ENCODE measurements at regions not wholly inside any gene's neighbourhood (a gene's known extent, or its start where the extent isn't known, plus 50 kb on each side); places are given as distances from the start of the nearest gene placed in this dataset.

DNA sequence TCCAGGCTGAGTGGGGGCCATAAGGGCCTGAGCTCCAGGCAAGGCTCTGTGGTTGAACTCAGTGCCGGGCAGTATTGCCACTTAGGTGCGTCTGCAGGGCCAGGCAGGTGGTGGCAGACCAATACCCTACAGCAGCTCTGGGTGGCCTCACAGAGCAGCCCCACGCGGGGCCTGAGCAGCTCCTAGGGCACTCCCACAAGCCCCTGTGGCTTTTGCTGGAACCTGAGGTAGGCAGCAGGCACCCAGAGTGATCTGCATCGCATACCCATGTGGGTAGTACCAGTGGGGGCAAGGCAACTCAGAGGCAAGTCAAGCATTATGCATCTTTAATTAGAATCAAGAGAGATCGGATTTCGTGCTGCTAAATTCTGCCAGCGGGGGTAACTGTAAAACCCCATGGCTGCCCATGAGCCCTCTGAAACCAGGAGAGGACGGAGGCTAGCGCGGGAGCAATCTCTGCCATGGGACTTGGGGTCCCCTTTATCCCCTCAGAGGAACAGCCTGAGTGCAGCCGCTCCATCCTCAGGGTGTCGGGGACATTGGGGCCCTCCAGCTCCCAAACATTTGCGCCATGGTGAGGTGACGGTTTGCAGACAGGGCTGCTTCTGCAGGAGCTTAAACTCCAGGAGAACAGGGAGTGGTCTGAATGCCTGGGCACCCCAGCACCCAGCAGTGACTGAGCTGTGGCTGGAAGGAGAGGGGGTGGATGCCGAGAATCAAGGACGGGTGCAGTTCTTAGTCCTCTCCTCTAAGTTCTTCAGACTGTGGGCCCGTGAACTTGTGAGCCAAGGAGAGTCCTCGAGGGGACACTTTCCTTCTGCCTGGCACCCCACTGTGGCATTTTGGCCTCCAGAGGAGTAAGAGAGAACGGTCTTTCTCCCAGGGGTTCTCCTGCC, 62.4 kb upstream of the PCSK6 start:
- DNase-seq (ENCODE audit: low spot score): no peak

DNA sequence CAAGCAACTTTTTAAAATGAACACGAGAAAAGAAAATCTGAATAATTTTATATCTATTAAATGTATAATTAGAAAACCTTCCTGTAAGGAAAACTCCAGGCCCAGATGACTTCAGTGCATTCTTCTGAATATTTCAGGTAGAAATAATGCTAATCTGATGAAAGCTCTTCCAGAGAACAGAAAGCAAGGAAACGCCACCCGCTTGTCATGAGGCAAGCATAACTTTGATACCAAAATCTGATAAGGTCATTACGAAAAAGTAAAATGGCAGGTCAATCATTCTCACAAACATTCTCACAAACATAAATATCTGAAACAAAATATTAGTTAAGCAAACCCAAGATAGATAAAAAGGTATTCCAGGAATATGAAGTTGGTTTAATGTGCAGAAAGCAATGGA, 60.6 kb upstream of the PCSK6 start:
- no peak for DNase-seq (ENCODE audit: low spot score)

DNA sequence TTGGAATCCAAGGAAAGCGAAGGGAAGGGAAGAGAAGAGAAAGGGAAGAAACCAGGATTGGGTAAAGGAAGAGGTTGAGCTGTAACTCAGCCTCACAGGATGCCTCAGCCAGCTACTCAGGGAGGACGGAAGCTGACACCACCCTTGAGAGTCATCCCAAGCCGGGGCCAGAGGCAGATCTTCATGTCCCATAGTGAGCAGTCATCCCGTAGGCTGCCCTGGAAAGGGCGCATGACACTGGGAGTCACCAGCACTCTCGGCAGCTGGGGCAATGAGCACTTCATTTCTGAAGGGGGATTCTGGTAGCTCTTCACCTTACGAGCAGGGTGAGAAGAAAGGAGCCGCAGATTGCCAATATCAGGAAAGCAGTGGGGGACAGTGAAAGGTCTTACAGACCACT, 60.1 kb upstream of the PCSK6 start:
- no peak for DNase-seq (ENCODE audit: low spot score)

DNA sequence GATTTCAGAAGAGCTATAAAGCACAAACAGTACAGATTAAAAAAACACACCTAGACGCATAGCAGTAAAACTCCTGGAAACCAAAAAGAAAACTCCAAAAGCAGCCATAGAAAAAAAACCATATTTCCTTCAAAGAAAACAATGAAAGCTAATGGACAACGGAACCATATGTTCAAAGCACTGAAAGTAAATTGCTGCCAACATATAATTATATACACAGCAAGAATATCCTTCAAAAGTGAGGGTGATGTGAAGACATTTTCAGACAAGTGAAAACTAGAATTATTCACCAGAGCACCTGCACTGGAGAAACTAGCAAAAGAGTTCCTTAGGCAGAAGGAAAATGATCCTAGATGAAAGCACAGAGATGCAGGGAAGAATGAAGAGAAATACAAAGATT, 58.2 kb upstream of the PCSK6 start:
- no peak for DNase-seq (ENCODE audit: low spot score)

DNA sequence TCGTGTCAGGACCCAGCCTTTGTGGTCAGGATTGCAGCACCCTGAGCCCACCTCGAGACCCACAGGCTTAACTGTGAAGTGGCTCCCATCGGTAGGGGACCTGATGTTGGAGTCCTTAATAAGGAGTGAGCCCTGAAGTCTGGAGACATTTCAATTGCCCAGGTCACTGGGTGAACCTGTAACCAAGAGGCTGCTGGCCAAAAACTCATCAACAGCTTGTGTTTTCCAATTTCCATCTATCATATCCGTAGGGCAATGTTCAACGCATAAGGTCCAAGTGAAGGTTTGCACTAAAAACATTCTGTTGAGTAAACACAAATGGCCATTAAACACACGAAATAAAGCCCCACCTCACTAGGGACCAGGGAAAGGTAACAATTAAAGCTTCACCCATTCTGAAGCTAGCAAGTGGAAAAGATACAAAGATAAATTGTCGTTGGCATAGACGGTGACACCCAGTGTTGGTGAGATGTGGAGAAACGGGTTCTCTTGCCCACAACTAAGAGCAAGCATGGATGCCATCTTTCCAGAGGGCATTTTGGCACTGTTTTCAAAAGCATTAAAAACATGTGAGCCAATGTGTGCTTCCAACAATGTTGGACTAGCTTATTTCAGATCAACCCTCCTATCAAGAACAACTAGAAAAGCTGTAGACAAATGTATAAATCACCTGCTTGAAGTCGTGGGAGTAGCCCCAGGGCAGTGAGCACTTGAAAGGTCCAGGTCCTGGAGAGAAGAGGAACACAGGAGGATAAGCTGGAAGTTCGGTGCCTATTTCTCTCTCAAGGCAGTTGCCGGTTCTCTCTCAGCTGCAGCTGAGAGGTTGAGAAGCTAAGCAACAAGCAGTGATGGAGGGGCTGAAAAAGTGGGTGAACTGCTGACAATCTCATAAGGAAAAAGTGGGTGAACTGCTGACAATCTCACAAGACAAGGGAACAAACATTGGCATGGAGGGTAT, 56.3 kb upstream of the PCSK6 start:
- DNase-seq (ENCODE audit: low spot score): no peak

DNA sequence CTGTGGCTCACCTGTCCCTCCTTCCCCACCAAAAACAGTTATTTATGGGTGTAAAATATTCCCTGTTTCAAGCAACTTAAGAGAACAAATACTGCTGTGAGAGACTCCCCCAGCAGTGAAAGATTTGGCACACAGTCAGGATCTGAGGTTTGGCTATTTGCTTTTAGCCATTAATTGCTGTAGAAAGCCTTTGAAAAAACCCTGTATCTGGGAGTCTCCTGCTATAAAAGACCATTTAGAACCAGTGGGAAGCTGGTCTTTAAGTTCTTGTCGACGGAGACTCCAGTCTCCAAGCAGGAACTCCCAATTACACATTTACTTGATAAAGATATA, 55.1 kb upstream of the PCSK6 start:
- DNase-seq (ENCODE audit: low spot score): no peak

DNA sequence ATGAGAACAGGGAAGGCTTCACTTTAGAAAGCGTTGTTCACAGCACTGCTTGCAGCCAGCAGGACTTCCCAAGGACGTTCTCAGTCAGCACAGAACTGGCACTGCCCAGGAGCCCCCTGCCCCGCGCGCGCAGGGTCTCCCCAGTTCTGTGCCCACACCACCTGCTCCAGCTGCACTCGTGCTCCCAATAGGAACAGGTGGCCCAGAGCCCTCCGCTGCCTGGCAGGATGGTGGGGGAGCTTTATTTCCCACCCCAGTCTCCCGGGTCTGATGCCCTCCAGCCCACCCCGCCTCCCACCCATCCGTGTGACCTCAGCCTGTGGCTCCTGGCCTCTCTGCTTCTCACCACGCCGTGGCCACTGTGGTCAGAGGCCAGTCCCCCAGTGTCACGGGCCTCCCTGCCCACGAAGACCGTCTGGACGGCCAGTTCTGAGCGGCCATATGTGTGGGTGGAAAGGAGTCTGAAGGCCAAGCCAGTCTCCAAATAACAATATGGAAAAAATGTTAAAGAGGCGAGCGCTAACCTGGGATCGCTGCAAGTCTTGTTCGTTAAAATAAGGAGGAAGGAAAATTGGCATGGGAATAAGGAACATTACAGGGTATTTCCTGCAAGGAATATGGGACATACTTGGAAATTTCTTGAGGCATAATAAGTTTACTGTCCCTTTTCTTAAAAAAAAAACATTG, 54.6 kb upstream of the PCSK6 start:
- no peak for DNase-seq (ENCODE audit: low spot score)

DNA sequence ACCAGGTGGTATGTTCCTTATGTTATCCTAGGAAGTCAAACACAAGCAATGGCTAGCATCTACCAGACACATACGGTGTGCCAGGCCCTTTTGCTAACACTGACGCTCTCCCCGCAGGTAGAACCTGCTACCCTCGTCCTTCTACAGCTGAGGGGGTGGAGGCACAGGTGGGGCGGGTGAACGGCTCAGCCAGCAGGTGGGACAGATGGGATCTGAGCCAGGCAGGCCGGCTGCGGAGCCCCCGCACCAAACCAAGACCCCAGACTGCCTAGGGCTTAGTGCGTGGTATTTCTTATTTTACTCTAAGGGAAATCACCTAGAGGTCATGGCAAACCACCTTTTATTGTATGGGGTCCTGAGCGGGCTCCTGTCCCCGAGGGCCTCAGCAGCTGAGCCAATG, 53.9 kb upstream of the PCSK6 start:
- DNase-seq (ENCODE audit: low spot score): no peak

DNA sequence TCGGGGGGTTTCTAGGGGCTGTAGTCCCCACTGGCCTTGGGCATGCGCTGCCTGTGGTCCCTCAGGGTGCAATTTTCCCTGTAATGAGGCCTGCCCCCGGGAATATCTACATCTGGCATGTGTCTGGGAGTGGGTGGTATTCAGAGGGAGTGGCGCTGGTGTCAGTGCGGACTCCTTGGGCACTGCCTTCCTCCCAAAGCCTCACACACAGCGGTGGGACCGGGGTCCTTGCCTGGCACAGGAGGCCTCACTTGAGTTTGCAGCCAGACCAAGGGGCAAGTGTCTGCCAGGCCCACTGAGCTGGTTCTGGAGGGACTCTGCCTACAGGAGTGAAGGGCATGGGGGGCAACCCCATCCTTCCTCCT, 53.5 kb upstream of the PCSK6 start:
- DNase-seq (ENCODE audit: low spot score): no peak

DNA sequence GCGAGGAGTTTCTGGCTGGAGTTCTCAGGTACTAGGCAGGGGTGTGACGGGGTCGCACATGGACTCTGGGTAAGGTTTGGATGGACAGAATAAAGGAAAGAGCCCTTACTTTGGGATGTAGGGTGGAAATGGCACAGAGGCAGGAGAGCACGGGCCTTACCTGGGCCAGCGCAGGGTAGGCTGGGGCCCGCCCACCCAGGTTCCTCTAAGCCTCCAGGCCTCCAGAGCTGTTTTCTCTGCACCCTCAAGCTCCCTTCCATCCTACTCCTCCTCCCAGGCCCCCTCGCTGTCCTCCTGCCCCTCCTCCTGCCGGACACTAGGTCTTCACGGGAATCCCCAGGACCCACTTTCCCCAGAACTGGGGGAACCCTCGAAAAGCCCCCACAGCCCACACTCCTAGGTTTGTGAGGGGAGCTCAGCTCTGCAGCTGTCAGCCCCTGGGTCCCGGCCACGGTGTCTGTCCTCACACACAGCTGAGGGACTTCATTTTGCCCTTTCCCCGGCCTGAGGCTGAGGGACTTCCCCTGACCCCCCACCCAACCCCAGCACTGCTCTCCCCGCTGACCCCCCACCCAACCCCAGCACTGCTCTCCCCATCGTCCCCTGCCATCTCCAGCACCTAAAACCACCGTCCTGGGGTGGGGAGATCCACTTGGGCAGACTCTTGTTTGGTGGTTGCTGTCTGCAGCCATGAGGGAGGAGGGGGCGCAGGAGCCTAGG, 53.0 kb upstream of the PCSK6 start:
- DNase-seq (ENCODE audit: low spot score): no peak

DNA sequence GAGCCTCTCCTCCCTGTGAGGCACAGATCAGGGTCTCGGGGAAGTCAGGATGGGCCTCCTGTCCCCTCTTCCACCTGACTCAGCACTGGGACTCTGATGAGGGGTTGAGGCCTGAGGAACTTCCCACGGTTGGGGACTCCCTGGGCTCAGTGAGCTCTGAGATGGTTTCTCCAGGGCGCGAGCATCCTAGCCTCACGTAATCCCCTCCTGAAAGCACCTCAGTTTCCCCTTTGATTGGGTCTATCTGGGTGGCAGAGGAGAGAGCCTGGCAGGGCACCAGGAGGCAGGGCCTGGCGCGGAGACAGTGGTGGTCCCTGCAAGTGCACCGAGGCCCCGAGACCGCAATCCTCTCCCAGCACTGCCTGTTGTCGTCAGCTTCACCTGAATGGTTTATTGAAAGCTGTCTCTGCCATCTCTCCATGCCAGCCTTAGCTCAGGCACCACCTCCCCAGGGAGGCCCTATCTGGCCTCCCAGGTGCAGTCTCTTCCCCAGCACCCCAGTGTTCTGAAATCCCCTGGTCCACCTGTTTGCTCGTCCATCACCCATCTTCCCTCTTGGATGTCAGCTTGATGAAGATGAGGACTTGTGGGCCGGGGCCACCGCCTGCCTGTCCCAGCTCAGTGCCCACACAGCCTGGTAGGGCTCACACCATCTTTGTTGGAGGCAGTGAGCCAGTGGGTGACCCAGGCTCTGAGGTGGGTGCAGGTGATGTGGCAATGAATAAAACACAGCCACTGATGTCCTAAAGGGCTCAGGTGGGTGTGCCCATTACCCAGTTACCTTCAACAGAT, 52.2 kb upstream of the PCSK6 start:
- no peak for DNase-seq (ENCODE audit: low spot score)

DNA sequence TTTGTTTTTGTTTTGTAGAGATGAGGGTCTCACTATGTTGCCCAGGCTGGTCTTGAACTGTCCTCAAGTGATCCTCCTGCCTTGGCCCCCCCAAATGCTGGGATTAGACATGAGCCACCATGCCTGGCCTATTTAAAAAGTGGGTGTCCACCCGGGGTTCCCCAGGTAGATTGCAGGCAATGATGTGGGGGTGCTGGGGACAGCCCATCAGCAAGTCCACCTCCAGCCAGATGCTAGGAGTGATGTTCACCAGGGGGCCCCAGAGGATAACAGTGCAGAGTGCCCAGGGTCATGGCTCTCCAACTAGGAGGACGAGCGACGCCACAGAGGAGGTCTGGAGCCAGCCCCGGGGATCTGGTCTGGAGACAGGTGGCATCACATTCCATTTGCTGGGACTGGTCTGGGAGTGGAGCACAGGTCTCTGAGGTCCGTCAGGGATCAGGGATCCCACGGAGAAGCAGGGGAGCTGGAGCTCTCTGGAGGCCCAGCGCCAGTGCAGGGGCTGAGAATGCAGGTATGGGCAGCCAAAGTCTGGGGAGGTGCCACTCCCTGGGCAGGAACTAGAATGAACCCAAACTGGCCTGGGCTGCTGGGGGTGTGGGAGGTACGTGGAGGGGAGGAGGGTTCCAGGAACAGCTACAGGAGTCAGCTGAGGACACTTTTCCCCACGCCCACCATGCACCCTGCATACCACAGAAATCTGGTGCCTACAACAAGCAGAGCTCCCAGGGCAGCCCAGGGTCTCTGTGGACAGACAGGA, 51.2 kb upstream of the PCSK6 start:
- no peak for DNase-seq (ENCODE audit: low spot score)

DNA sequence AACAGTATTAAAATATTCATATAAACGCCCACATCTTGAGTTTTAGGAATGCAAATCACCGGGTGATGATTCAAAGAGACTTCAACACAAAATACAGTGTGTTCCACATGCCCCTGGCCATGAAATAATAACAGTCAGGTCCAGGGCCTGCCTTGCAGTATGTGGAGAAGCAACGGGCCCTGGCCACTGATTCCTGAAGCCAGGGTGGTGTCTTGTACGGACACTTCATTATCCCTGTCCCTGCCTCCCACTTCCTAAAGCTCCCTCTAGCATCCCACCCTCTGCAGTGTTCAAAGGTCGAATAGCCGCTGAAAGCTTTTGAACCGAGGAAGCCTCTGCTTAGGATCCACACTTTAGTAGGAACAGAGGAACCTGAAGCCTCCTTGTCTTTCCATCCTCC, 50.4 kb upstream of the PCSK6 start:
- DNase-seq (ENCODE audit: low spot score): no peak

DNA sequence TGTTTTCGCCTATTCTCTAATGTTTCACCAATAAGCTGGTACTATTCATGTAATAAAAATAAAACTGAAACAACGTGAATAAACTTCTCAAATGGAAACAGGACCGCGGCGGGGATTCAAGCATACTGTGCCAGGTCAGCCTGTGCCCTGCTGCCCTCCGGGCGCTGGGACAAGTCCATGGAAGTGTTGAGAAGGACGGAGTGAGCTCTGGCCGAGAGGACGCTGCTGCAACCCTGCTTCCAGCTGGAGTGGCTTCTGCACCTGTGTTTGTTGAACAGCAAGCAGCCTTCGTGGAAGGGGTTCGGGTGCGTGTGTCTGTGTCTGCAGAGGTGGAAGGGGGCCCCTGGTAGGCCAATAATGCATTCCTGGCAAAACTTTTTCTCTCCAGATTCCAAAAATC, 50.0 kb upstream of the PCSK6 start:
- DNase-seq (ENCODE audit: low spot score): no peak
